DMS153 treated with DMSO at 0.1 percent for 48 hours (cell line): ENCODE measurements at regions not wholly inside any gene's neighbourhood (a gene's known extent, or its start where the extent isn't known, plus 50 kb on each side); places are given as distances from the start of the nearest gene placed in this dataset.
A peak's percentile ranks its signal among the peaks of the same experiment; 100 is the strongest.
"Not testable (repeated sequence)": the region's sequence is repeated elsewhere in the genome, so short reads cannot be mapped to it uniquely, and the experiment has no call there.

Source experiments
- DNase-seq: peaks from one replicate; lab custom pipeline; 2025; ENCODE audit not compliant: unreplicated experiment; lab: John Stamatoyannopoulos, UW

DNA sequence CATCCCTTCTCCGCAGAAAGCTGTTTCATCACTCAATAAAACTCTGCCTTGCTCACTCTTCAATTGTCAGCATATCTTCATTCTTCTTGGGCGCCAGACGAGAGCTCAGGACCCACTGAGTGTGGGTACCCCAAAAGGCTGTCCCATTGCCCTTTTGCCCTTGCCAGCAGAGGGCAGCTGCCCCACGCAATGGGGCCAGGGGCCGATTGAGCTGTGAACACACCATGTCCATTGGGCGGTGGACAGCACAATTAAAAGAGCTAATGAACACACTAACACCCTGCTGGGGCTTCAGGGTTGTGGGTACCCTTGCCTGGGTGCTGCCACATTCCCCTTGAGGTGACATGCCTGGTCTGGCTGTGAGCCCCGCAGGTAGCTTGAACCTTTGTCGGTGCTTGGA is 487.2 kb upstream of the NUDT12 start:
- DNase-seq = no peak

DNA sequence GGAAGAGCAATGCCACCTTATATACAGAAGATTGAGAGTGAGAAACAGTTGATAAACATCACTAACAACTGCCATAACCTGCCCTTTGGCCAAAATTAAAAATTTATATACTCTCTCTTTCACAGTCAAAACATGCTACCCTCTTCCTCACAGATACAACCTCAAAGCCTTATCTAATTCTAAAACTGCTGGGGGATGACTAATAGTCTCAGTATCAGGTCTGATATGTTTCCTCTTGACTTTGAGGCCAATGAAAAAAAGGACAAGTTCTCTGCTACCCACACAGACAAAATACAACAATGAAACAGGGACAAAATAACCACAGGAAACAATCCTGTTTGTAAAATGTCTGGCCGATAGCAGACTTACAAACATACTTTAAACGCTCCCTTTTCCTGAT is 485.6 kb upstream of the NUDT12 start:
- no peak for DNase-seq

DNA sequence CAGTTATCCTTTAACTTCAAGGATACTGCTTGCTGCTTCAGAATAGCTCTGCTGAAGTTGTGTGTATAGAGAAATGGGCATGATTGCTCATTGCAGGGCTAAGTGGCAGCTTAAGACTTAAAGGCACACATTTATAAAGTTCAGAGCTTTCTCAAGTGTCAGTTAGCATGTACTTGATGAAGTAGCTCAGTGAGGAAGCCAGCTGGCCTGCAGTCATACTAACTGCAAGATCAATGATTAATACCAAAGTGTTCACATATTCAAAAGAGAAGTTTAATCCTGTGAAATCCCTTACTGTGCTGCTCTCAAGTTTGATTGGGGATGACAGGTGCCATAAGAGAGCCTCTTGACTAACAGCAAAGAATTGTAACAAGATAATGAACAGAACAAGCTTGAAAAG is 483.4 kb upstream of the NUDT12 start:
- no peak for DNase-seq

DNA sequence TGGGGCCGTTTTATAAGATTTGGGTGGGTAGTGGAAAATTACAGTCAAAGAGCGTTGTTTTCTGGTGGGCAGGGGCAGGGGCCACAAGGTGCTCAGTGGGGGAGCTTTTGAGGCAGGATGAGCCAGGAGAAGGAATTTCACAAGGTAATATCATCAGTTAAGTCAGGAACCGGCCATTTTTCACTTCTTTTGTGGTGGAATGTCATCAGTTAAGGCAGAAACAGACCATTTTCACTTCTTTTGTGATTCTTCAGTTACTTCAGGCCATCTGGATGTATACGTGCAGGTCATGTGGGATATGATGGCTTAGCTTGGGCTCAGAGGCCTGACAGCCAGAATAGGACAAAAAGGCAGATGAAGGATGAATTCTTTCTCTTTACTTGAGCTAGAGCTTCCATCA is 477.3 kb upstream of the NUDT12 start:
- DNase-seq = not testable (repeated sequence)

DNA sequence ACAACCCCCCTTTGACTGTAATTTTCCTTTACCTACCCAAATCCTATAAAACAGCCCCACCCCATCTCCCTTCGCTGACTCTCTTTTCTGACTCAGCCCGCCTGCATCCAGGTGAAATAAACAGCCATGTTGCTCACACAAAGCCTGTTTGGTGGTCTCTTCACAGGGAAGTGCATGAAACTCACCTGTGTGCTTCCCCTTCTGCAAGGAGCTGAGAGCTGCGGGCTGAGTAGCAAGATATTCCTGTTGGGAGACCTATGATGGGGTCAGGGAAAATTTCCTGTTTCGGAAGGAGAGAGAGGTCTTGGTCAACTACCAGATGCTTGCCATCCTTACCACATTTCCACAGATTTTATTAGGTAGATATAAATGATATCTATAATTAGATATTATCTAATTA is 474.5 kb upstream of the NUDT12 start:
- DNase-seq = not testable (repeated sequence)

DNA sequence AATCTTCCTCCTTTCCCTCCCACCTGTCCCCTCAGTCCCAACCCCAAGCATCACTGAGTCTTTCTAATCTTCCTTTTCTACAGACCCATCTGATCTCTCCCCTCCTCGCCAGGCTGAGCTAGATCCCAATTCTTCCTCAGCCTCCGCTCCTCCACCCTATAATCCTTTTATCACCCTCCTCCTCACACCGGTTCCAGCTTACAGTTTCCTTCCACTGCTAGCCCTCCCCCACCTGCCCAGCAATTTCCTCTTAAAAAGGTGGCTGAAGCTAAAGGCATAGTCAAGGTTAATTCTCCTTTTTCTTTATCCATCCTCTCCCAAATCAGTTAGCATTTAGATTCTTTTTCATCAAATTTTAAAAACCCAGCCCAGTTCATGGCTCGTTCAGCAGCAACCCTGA is 470.6 kb upstream of the NUDT12 start:
- not testable (repeated sequence) for DNase-seq

DNA sequence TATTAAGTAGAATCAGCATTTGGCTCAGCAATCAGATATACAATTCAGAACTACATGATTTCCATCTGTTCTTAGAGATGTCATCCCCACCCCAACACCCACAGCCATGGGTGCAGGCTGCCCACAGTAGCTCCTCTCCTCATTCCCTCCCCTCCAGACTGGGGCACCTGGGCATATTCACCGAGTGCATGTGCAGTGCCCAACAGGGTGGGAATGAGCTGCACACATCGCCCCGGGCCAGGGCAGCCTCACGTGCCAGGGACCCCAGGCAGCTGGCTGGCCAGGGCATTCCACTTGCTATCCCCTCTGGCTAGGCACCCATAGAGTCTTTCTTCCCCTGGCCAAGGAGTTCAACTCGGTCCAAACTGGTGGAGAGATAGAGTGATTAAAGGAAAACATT is 461.9 kb upstream of the NUDT12 start:
- DNase-seq = no peak

DNA sequence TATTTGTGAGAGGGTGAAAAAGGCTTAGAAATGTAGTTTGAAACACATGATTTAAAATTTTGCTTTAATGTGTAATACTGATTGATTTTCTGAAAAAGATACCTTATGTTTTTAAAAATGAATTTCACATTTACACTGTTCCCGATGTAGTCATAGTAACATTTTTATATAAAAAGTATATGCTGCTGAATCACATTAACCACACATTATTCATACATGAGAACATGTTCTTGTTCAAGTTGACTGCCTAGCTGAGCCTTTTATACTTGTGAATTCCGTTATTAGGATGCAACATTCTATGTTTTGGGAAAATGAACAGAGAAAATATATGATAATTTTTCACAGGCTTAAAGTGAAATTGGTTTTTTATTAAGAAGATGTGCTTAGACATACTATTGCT is 461.1 kb upstream of the NUDT12 start:
- DNase-seq = no peak

DNA sequence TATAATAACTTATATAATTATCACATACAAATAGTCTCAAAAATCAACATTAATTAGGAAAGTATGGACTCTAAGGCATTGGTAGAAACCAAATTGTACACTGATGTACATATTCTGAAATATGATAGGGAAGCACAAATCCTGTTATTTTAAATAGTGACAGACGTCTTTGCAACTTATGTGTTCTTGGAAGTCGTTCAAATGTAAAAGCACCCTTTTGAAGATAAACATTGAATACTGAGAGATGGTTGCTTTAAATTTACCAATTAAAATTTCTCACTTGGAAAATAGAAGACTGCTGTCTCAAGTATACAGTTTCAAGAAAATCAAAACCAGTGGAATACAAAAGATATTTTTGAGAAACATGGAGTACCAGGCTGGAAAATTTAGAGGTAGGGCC is 457.4 kb upstream of the NUDT12 start:
- DNase-seq = no peak

DNA sequence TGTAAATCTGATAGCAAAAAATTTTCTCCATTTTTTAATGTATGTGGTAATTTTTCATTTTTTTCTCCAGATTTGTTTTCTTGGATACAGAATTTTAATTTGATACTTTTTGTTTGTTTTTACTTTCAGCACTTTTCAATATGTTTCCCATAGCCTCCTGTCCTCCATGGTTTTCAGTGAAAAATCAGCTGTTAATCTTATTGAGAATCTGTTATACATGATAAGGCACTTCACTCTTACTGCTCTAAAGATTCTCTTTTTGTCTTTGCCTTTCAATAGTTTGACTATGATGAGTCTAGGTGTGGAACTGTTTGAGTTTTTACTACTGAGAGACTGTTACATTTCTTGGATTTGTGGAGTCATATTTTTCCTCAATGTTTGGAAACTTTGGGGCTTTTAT is 455.7 kb upstream of the NUDT12 start:
- DNase-seq = peak; percentile 5

DNA sequence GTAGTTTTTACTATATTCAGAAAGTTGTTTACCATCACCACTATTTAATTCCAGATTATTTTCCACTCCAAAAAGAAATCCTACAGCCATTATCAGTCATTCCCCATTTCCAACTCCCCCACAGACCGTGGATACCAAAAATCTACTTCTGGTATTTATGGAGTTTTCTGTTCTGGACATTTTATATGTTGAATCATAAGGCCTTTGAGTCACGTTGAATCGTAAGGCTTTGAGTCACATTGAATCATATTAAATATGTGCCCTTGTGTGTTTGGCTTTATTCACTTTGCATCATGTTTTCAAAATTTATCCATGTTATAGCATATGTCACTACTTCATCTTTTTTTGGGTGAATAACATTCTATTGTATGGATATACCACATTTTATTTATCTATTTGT is 454.1 kb upstream of the NUDT12 start:
- no peak for DNase-seq

DNA sequence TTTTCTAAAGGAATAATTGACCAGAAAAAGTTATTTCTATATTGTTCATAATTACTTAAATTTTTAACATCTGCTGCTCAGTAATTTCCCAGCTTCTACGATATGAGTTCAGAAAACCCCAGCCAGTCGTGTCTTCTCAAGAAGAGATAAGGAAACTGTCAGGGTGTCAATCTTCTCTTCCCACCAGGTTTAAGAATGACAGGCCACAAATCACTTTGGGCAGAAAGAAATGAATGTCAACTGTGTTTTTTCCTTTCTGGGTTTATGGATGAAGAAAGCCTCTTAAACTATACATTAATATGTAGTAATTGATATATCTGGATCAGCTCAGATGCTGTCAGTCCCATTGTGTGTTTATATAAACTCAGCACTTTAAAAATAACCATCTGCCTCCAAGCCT is 453.2 kb upstream of the NUDT12 start:
- DNase-seq = no peak

DNA sequence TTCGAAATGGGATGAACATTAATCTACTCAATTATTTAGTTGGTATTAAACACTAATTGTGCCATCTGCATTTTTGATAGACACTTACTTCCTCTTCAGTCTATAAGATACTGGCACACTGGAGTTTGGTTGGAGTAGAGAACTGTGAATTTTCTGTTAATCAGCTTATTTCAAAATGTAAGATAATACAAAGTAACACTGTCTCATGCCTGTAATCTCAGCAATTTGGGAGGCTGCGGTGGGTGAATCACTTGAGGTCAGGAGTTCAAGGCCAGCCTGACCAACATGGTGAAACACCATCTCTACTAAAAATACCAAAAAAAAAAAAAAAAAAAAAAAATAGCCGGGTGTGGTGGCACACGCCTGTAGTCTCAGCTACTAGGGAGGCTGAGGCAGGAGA is 440.2 kb upstream of the NUDT12 start:
- not testable (repeated sequence) for DNase-seq

DNA sequence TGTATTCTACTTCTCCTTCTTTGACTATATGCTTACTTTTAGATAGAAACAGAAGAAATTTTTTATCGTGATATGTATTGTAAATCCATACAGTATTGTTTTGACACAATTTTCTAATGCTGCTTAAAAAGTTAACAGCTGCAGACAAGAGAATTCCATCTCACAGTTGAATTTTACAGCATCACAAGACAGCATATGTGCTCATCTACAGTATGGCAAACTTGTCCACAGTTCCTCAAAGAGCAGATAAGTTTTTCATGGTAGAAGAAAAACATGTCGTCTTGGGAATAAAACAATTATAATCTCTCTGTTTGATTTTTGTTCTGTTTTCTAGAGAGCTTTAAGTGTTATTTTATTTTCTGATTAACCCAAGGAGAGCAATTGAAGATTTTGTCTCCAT is 438.5 kb upstream of the NUDT12 start:
- DNase-seq = no peak

DNA sequence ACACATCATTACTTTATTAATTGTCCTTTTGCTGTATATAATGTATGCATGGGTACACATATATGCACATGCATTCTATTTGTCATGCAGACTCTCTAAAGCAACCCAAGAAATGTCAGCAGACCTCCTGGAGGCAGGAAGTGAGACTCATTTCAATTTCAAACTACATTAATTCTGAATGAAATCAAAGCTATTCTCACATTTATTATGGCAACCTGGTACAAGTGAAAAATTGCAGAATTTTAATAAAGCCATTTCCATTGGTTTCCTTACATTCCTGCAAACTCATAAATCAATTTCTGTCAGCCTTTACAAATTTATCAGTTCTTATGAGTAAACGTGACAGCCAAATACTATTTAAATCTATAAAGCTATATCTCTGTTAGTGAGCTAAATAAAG is 430.4 kb upstream of the NUDT12 start:
- no peak for DNase-seq

DNA sequence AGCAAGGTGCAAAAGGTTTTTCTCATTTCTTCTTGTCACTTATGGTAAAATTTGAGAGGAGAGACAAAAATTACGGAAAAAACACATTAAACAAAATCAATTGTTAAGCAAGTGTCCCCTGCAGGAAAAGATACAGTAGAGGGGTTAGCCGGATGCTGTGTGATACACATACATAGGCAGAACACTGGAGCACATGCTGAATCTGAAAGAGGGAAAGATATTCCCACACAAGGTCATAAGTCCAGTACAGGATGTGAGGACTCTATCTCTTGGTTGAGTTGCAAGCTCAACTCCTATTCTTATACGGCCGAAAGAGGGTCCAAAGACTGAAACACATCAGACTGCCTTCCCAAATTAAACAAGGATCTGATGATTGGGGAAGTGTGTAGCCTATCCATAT is 427.5 kb upstream of the NUDT12 start:
- DNase-seq = no peak

DNA sequence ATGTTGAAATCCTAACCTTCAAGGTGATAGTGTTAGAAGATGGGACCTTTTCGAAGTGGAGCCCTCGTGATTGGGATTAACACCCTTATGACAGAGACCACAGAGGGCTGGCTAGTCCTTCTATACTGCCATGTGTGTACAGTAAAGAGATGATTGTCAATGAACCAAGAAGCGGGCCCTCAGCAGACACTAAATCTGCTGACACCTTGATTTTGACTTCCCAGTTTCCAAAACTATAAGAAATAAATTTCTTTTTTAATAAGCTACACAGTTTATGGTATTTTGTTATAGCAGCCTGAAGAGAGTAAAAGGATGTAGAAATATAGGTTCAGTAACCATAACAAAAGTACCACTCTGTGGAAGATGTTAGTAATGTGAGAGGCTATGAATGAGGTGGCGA is 419.0 kb upstream of the NUDT12 start:
- no peak for DNase-seq

DNA sequence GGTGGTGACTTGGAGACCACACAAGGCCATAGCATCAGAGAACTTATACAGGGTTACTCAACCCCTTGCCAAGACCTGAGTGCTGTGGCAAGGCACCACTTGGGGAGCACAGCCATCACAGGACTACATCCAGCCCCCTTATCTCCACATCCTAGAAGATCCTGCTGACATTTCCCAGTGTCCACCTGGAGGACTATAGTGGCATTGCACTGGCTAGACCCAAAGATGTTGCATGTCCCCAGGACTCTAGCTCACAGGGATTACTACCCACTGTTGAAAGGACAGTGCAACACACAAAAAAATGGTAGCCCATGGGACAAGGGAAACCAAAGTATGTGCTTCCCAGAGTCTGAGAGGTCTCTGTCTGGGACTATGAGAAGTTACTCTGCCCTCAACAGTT is 411.1 kb upstream of the NUDT12 start:
- no peak for DNase-seq

DNA sequence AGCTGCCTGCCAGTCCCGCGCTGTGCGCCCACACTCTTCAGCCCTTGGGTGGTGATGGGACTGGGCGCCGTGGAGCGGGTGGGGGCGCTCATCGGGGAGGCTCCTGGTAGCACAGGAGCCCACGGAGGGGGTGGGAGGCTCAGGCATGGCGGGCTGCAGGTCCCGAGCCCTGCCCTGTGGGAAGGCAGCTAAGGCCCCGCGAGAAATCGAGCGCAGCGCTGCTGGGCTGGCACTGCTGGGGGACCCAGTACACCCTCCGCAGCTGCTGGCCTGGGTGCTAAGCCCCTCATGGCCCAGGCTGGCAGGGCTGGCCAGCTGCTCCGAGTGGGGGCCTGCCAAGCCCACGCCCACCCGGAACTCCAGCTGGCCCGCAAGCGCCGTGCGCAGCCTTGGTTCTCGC is 403.7 kb upstream of the NUDT12 start:
- not testable (repeated sequence) for DNase-seq

DNA sequence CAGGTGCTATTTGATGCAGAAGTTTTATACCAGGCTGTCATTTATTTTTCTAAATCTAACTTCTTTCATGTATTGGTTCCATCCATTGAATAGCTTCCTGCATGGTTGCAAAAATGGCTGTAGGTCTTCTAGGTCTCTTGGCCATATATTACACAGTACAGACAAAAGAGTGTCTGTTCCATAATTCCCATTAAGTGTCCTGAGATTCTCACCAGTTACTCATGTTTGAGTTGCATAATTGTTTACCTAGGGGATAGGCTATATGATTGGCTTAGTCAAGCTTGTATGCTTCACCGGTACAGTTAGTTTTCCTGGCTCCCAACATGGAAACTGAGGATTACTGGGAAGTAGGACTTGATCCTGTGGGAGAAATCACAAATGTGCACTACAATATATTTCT is 399.4 kb upstream of the NUDT12 start:
- no peak for DNase-seq

DNA sequence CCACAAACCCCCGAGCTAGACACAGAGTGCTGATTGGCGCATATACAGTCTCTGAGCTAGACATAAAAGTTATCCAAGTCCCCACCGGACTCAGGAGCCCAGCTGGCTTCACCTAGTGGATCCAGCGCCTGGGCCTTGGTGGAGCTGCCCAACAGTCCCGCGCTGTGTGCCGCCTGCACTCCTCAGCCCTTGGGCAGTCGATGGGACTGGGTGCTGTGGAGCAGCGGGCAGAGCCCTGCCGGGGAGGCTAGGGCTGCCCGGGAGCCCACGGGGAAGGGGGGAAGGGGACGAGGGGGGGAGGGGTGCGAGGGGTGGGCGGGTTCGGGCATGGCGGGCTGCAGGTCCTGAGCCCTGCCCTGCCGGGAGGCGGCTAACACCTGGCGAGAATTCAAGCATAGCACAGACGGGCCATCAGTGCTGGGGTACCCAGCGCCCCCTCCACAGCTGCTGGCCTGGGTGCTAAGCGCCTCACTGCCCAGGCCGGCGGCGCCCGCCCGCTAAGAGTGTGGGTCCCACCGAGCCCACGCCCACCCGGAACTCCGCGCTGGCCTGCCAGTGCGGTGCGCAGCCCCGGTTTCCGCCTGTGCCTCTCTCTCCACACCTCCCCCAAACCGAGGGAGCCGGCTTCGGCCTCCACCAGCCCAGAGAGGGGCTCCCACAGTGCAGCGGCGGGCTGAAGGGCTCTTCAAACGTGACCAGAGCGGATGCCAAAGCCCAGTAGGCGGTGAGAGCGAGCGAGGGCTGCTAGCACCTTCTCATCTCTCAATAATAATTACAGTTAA is 391.2 kb upstream of the NUDT12 start:
- DNase-seq = no peak

DNA sequence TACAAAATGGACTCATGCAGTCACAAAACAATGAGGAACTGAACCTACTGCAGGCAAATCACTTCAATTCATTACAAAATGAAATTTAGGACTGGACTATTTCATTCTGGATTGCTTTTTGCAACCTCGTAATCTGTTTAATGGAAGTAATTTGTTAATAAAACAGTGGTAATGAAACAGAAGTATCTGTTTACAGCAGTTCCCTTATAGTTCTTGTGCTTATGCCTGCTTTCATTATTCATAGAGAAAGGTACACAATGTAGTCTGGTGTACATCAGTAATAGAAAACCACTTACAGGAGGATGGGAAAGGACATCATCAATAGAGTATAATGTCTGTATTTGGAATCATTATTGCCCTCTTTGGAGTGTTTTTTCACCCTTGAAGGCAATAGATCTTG is 389.2 kb upstream of the NUDT12 start:
- DNase-seq = peak; percentile 4

DNA sequence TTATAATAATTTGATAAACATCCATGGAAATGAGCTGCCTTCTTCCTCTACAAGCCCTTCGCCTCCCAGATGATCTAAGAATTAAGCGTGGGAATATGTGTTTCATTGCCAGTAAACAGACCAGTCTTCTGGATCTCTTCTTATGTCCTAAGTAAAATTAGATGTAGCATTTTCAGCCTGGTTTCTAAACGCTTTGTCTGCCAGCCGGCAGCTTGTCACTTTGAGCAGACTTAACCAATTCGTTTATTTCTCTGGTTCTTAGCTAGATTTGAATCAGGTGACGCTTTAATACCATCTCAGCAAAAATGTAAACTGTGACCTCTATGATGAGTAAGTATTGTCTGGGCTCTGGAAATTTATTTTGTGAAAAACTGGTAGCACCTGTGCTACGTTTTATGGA is 380.6 kb upstream of the NUDT12 start:
- DNase-seq = no peak
